H1 (cell line): ENCODE measurements at regions not wholly inside any gene's neighbourhood (a gene's known extent, or its start where the extent isn't known, plus 50 kb on each side); places are given as distances from the start of the nearest gene placed in this dataset.

ENCODE experiments used
- EZH2 ChIP-seq: fragments of 200-600 bp; sonication (generic); IDR thresholded peaks from 2 replicates; pipeline ENCODE4 v1.7.1; 2012; ENCODE audit warnings: low read depth, mild to moderate bottlenecking, moderate library complexity, low read length, inconsistent platforms; ENCODE audit not compliant: severe bottlenecking
- GTF2F1 ChIP-seq: IDR thresholded peaks from 2 replicates; pipeline ENCODE4 v1.6.1; 2012; ENCODE audit warnings: low read depth, low read length, improper control_type of control experiment, borderline replicate concordance
- PHF8 ChIP-seq: fragments of 200-600 bp; sonication (generic); conservative IDR thresholded peaks from 2 replicates; pipeline ENCODE4 v1.7.1; 2012; ENCODE audit warnings: low read depth, mild to moderate bottlenecking, inconsistent platforms, low read length, moderate library complexity
- POLR2A ChIP-seq, 2 experiments: IDR thresholded peaks; 1 replicate in 1 of 2; 2 replicates in 1 of 2; pipeline ENCODE4 v1.6.1; 2011; ENCODE audit warnings: low read depth in 2 of 2, low read length in 2 of 2, mild to moderate bottlenecking in 2 of 2; ENCODE audit errors: control extremely low read depth in 1 of 2
- POLR2AphosphoS5 ChIP-seq: IDR thresholded peaks from 2 replicates; pipeline ENCODE4 v1.6.1; 2011; ENCODE audit warnings: low read depth, low read length
- TF ChIP-seq, protein P1 (sequence below): IDR thresholded peaks from 2 replicates; pipeline ENCODE4 v1.6.1; 2012; ENCODE audit warnings: inconsistent platforms
- TF ChIP-seq, protein P2 (sequence below), 3 experiments: IDR thresholded peaks; 1 replicate in 2 of 3; 2 replicates in 1 of 3; pipeline versions ENCODE4 v1.5.1 to v1.6.1; 2011; ENCODE audit warnings: low read length in 3 of 3, mild to moderate bottlenecking in 3 of 3, inconsistent platforms in 2 of 3, low read depth in 1 of 3, moderate library complexity in 1 of 3; ENCODE audit not compliant: insufficient read depth in 1 of 3; ENCODE audit errors: control extremely low read depth in 1 of 3

DNA sequence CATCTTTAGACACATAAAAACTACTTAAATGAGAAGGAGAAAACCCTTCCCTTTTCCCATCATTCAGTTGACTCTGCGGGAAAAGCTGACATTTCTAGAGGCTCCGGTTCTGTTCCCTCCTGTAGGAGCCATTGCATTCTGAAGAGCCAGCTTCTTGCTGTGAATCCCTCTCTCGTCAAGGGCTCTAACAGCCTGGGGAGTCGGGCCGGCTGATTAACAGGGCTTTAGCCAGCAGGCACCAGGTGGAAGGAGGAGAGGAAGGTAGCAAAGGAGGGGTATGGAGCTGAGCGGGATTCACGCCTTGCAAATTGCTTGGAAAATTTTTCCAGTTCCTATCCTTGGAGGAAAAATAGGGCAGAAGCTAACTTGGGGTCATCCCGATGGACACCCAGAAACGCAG is 108.3 kb upstream of the UBE2E1 start:
- TF ChIP-seq EZH2, result no peak
- TF ChIP-seq, protein P1, sequence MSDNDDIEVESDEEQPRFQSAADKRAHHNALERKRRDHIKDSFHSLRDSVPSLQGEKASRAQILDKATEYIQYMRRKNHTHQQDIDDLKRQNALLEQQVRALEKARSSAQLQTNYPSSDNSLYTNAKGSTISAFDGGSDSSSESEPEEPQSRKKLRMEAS, result no peak
- TF ChIP-seq POLR2A (IDR thresholded peaks at IDR 0.05; ENCODE audit: control extremely low read depth in 1 of 2, low read depth in 2 of 2, low read length in 2 of 2), result no peak
- TF ChIP-seq, protein P2, sequence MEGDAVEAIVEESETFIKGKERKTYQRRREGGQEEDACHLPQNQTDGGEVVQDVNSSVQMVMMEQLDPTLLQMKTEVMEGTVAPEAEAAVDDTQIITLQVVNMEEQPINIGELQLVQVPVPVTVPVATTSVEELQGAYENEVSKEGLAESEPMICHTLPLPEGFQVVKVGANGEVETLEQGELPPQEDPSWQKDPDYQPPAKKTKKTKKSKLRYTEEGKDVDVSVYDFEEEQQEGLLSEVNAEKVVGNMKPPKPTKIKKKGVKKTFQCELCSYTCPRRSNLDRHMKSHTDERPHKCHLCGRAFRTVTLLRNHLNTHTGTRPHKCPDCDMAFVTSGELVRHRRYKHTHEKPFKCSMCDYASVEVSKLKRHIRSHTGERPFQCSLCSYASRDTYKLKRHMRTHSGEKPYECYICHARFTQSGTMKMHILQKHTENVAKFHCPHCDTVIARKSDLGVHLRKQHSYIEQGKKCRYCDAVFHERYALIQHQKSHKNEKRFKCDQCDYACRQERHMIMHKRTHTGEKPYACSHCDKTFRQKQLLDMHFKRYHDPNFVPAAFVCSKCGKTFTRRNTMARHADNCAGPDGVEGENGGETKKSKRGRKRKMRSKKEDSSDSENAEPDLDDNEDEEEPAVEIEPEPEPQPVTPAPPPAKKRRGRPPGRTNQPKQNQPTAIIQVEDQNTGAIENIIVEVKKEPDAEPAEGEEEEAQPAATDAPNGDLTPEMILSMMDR (IDR thresholded peaks at IDR 0.05; ENCODE audit: control extremely low read depth in 1 of 3, insufficient read depth in 1 of 3, low read depth in 1 of 3, low read length in 3 of 3), result no peak
- 0 out of 2 replicates have a peak, but pooled peaks have one; percentile 36 for TF ChIP-seq POLR2AphosphoS5
- TF ChIP-seq PHF8, result no peak
- TF ChIP-seq GTF2F1, result no peak
